IgD-negative memory B cell (primary cell): ENCODE measurements at regions not wholly inside any gene's neighbourhood (a gene's known extent, or its start where the extent isn't known, plus 50 kb on each side); places are given as distances from the start of the nearest gene placed in this dataset.

Source experiments
- H3K27ac Mint-ChIP-seq, 3 donors: one replicate each; pipeline ENCODE4 v1.8.0; 2020 to 2022; ENCODE audit warnings: mild to moderate bottlenecking in 3 of 3, mixed read lengths in 3 of 3, moderate library complexity in 1 of 3
- H3K27me3 Mint-ChIP-seq: one replicate; pipeline ENCODE4 v1.8.0; 2021; ENCODE audit warnings: mixed read lengths
- H3K36me3 Mint-ChIP-seq: one replicate; pipeline ENCODE4 v1.8.0; 2020; ENCODE audit warnings: mild to moderate bottlenecking, mixed read lengths
- H3K4me1 Mint-ChIP-seq, 3 donors: one replicate each; pipeline ENCODE4 v1.8.0; 2020 to 2022; ENCODE audit warnings: mixed read lengths in 3 of 3, mild to moderate bottlenecking in 1 of 3
- H3K4me3 Mint-ChIP-seq, 4 donors: one replicate each; pipeline ENCODE4 v1.8.0; 2020 to 2022; ENCODE audit warnings: mild to moderate bottlenecking in 4 of 4, mixed read lengths in 4 of 4, moderate library complexity in 3 of 4
- H3K9me3 Mint-ChIP-seq, 3 donors: one replicate each; pipeline ENCODE4 v1.8.0; 2020 to 2021; ENCODE audit warnings: mixed read lengths in 3 of 3, mild to moderate bottlenecking in 1 of 3

- Mint-ChIP-seq H3K9me3 (no peaks in the 10 kb centered on the region), H3K27ac (peak overlapping the region in 1 of 3 donors; percentile 65)
These were observed 90.3 kb upstream of the MAML3 start for GRCh38 chr4:140244328-140244727.

GRCh38 chr4:140243278-140243753 lies 89.3 kb upstream of the MAML3 start:
- peaks cover 22 to 28% (median 24%) of the 10 kb centered on the region in 3 donors for H3K4me1 Mint-ChIP-seq
- H3K4me3 Mint-ChIP-seq = peak overlapping the region; percentile 33 to 81 (median 56)
- peak overlapping the region in 2 of 3 donors; percentile 1 to 64 for H3K27ac Mint-ChIP-seq
- no peaks in the 10 kb centered on the region for H3K9me3 Mint-ChIP-seq
- peaks cover 2% of the 10 kb centered on the region for H3K36me3 Mint-ChIP-seq
- H3K27me3 Mint-ChIP-seq = peaks cover 2% of the 10 kb centered on the region

More at GRCh38 chr4:140244328-140244727, 90.3 kb upstream of the MAML3 start:
- Mint-ChIP-seq H3K4me1 (peaks cover 22 to 28% (median 24%) of the 10 kb centered on the region in 3 donors), H3K36me3 (peaks cover 2% of the 10 kb centered on the region), H3K4me3 (no peak overlapping the region), H3K27me3 (peaks cover 2% of the 10 kb centered on the region)

GRCh38 chr4:140242357-140243277 lies 88.6 kb upstream of the MAML3 start:
- no peaks in the 10 kb centered on the region for H3K9me3 Mint-ChIP-seq
- H3K4me1 Mint-ChIP-seq = peaks cover 22 to 28% (median 24%) of the 10 kb centered on the region in 3 donors
- H3K27me3 Mint-ChIP-seq = peaks cover 4% of the 10 kb centered on the region

DNA sequence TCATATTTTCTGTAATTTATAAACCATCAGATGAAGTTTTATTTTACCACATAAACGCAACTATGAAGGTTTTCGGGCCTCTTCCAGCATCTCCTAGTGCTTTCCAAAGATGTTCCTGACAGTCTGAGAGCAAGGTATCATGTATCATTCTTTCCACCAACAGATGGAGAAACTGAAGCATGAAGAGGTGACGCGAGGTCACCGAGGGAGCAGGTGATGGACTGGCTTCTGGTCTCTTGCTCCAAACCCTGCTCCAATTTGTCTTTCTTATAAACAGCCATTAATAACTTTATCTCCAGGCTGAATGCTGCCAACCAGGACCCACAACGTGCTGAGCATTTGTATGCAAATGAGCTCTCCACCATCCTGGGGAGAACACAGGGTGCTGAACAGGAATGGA lies 86.3 kb upstream of the MAML3 start:
- Mint-ChIP-seq H3K9me3 (no peaks in the 10 kb centered on the region), H3K4me1 (peaks cover 22 to 28% (median 24%) of the 10 kb centered on the region in 3 donors), H3K27ac (no peak overlapping the region), H3K4me3 (no peak overlapping the region), H3K36me3 (peaks cover 3% of the 10 kb centered on the region), H3K27me3 (peaks cover 12% of the 10 kb centered on the region)

More at GRCh38 chr4:140242357-140243277, 88.6 kb upstream of the MAML3 start:
- Mint-ChIP-seq H3K27ac (peak overlapping the region in 2 of 3 donors; percentile 1 to 67), H3K4me3 (peak overlapping the region; percentile 33 to 81 (median 56)), H3K36me3 (peaks cover 2% of the 10 kb centered on the region)

GRCh38 chr4:140239311-140239710 lies 85.3 kb upstream of the MAML3 start:
- peaks cover 3% of the 10 kb centered on the region for H3K36me3 Mint-ChIP-seq
- H3K4me3 Mint-ChIP-seq = no peak overlapping the region
- no peak overlapping the region for H3K27ac Mint-ChIP-seq
- peaks cover 22 to 32% (median 30%) of the 10 kb centered on the region in 3 donors for H3K4me1 Mint-ChIP-seq
- no peaks in the 10 kb centered on the region for H3K9me3 Mint-ChIP-seq
- peaks cover 17% of the 10 kb centered on the region for H3K27me3 Mint-ChIP-seq

DNA sequence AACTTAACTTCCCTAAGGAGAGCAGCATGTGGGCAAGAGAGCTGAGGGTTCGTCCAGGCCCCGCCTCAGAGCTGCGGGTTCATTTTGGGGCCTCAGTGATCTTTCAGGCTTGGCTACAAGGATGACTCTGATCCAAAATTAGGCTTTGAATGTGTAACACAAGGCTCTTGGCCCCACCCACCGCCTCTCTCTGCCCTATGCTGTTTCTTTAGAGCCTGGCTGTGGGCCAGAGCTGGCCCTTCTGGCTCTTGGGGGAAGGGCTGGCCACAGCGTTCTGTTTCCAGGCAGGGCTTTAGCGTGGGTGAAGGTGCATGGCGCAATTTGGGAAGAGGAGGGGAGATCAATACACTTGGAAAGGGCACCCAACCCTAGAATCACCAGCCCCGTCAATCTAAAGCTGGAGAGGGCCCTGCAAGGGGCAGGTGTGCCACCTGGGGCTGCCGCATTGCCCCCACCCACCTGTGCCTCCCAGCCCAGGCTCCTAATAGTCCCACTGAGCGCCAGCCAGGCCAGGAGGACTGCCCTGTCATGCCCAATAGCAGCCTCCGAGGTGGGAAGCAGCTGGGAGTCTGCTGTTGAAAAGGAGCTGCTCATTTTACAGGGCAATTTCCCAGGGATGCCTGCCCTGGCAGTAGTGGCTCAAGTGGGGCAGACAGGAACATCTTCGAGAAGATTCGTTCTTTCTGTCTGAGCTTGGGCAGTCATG lies 84.5 kb upstream of the MAML3 start:
- no peak overlapping the region for H3K4me3 Mint-ChIP-seq
- H3K9me3 Mint-ChIP-seq = no peaks in the 10 kb centered on the region
- peaks cover 17 to 30% (median 23%) of the 10 kb centered on the region in 3 donors for H3K4me1 Mint-ChIP-seq
- peaks cover 22% of the 10 kb centered on the region for H3K27me3 Mint-ChIP-seq
- no peak overlapping the region for H3K27ac Mint-ChIP-seq
- H3K36me3 Mint-ChIP-seq = peaks cover 3% of the 10 kb centered on the region

- peaks cover 11 to 23% (median 16%) of the 10 kb centered on the region in 3 donors for H3K4me1 Mint-ChIP-seq
- H3K36me3 Mint-ChIP-seq = peaks cover 3% of the 10 kb centered on the region
- H3K27me3 Mint-ChIP-seq = peaks cover 22% of the 10 kb centered on the region
- H3K4me3 Mint-ChIP-seq = peak overlapping the region in 1 of 4 donors; percentile 28
- no peak overlapping the region for H3K27ac Mint-ChIP-seq
- H3K9me3 Mint-ChIP-seq = no peaks in the 10 kb centered on the region
These were observed 83.8 kb upstream of the MAML3 start for GRCh38 chr4:140237616-140238350.

DNA sequence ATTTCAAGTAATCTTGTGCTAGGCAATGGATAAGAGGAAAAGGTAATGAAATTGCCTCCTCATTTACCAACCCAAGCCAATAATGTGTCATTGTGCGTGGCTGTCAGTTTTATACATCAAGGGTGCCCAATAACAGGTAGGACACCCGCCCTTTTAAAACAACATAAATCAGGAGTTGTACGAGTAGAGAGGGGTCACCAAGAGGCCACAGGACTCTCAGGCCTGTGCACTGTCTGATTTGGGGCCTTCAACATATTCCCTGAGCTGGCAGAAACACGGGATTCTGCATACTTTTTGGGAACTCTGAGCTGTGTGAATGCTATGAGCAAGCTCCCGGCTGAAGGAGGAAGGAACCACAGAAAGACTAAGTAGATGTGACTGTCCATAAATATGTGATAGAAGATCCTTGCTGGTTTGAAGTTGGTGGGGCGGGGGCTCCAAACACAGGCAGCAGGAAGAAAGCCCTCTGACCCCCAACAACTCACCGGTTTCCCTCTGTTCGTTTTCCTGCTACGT lies 82.7 kb upstream of the MAML3 start:
- H3K4me1 Mint-ChIP-seq = peaks cover 3 to 12% (median 7%) of the 10 kb centered on the region in 3 donors

GRCh38 chr4:140234697-140235060 lies 80.7 kb upstream of the MAML3 start:
- peaks cover 1% of the 10 kb centered on the region for H3K36me3 Mint-ChIP-seq
- no peak overlapping the region for H3K4me3 Mint-ChIP-seq
- no peak overlapping the region for H3K27ac Mint-ChIP-seq
- H3K4me1 Mint-ChIP-seq = peaks cover 0 to 11% (median 7%) of the 10 kb centered on the region in 3 donors
- no peaks in the 10 kb centered on the region for H3K9me3 Mint-ChIP-seq
- peaks cover 20% of the 10 kb centered on the region for H3K27me3 Mint-ChIP-seq

More for the DNA sequence above, 82.7 kb upstream of the MAML3 start:
- Mint-ChIP-seq H3K27me3 (peaks cover 20% of the 10 kb centered on the region), H3K27ac (no peak overlapping the region), H3K4me3 (peak overlapping the region in 1 of 4 donors; percentile 42), H3K36me3 (peaks cover 3% of the 10 kb centered on the region), H3K9me3 (no peaks in the 10 kb centered on the region)

DNA sequence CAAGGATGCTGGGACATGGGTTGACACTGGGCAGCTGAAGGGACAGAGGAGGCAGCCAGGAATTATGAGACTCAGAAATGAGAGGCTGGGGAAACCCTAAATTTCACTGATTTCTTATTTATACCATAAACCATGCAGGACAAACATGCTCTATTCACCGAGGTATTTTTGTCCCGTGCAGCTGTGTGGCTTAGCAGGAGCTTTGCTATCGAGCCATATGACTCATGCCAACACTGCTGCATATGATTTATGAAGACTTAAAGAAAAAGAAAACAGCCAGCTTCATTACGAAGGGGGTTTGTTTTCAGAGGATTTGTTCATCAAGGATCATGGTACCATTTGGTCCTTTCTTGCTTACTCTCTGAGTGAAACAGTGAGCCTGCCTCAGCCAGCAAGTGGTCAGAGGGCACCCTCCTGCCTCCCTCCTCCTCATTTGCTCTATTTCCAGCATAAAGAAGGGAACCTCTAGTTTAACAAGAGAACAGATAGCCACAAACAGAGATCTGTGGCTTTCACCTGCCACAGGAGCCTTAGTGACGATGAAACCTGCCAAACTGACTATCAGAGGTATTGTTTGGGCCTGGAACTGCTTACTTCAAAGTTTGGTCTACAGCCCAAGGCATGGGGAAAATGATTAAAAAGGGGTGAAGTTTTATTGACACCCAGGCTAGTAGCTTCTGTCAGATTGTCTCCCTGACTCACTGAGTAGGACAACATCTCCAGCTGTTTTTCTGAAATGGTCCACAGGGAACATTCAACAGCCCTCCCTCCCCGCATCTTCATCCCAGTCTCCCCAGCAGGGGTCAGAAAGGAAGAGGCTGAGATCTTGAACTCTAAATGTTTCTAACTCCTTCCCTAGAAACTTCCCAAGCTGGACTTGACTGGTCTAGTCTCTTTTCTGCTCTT lies 80.1 kb upstream of the MAML3 start:
- Mint-ChIP-seq H3K36me3 (peaks cover 1% of the 10 kb centered on the region), H3K4me3 (no peak overlapping the region), H3K27ac (no peak overlapping the region), H3K27me3 (peaks cover 20% of the 10 kb centered on the region), H3K9me3 (no peaks in the 10 kb centered on the region), H3K4me1 (peaks cover 0 to 8% (median 7%) of the 10 kb centered on the region in 3 donors)

- Mint-ChIP-seq H3K4me3 (no peak overlapping the region), H3K9me3 (no peaks in the 10 kb centered on the region), H3K4me1 (peaks cover 0 to 8% (median 6%) of the 10 kb centered on the region in 3 donors), H3K27me3 (peaks cover 10% of the 10 kb centered on the region), H3K36me3 (no peaks in the 10 kb centered on the region), H3K27ac (no peak overlapping the region)
These were observed 75.9 kb upstream of the MAML3 start for GRCh38 chr4:140229881-140230280.

- H3K4me1 Mint-ChIP-seq = no peaks in the 10 kb centered on the region
- no peak overlapping the region for H3K27ac Mint-ChIP-seq
- H3K27me3 Mint-ChIP-seq = no peaks in the 10 kb centered on the region
- H3K36me3 Mint-ChIP-seq = no peaks in the 10 kb centered on the region
- no peaks in the 10 kb centered on the region for H3K9me3 Mint-ChIP-seq
- H3K4me3 Mint-ChIP-seq = no peak overlapping the region
These were observed 73.3 kb upstream of the MAML3 start for GRCh38 chr4:140227286-140227685.

GRCh38 chr4:140223056-140223810 lies 69.2 kb upstream of the MAML3 start:
- Mint-ChIP-seq H3K27ac (peak overlapping the region in 1 of 3 donors; percentile 1), H3K36me3 (no peaks in the 10 kb centered on the region), H3K4me3 (no peak overlapping the region)

More at GRCh38 chr4:140223056-140223810, 69.2 kb upstream of the MAML3 start:
- Mint-ChIP-seq H3K27me3 (no peaks in the 10 kb centered on the region), H3K4me1 (no peaks in the 10 kb centered on the region), H3K9me3 (no peaks in the 10 kb centered on the region)
